ENCODE measurements at regions not wholly inside any gene's neighbourhood (a gene's known extent, or its start where the extent isn't known, plus 50 kb on each side); places are given as distances from the start of the nearest gene placed in this dataset.

- no peak for DNase-seq (ENCODE audit: low read depth in 2 of 2)
Observed at GRCh38 chr1:69425871-69426270, 141.9 kb upstream of the LRRC7 start.

- DNase-seq (ENCODE audit: low read depth in 2 of 2): no peak
Observed at GRCh38 chr1:69426401-69426800, 141.3 kb upstream of the LRRC7 start.

- no peak for DNase-seq (ENCODE audit: low read depth in 2 of 2)
Observed at GRCh38 chr1:69433073-69433472, 134.6 kb upstream of the LRRC7 start.

GRCh38 chr1:69436151-69436550 lies 131.6 kb upstream of the LRRC7 start:
- DNase-seq (ENCODE audit: low read depth in 2 of 2): no peak

- no peak for DNase-seq (ENCODE audit: low read depth in 2 of 2)
Observed at GRCh38 chr1:69438056-69438795, 129.5 kb upstream of the LRRC7 start.

- no peak for DNase-seq (ENCODE audit: low read depth in 2 of 2)
Observed at GRCh38 chr1:69441496-69441895, 126.2 kb upstream of the LRRC7 start.

- DNase-seq (ENCODE audit: low read depth in 2 of 2): no peak
Observed at GRCh38 chr1:69451196-69451595, 116.5 kb upstream of the LRRC7 start.

- DNase-seq (ENCODE audit: low read depth in 2 of 2): no peak
Observed at GRCh38 chr1:69455718-69456117, 112.0 kb upstream of the LRRC7 start.

- no peak for DNase-seq (ENCODE audit: low read depth in 2 of 2)
Observed at GRCh38 chr1:69459244-69459643, 108.5 kb upstream of the LRRC7 start.

GRCh38 chr1:69475021-69475420 lies 92.7 kb upstream of the LRRC7 start:
- DNase-seq (ENCODE audit: low read depth in 2 of 2): no peak

- DNase-seq (ENCODE audit: low read depth in 2 of 2): no peak
Observed at GRCh38 chr1:69479734-69480133, 88.0 kb upstream of the LRRC7 start.

GRCh38 chr1:69483246-69483645 lies 84.5 kb upstream of the LRRC7 start:
- DNase-seq (ENCODE audit: low read depth in 2 of 2): no peak

GRCh38 chr1:69485616-69486015 lies 82.1 kb upstream of the LRRC7 start:
- DNase-seq (ENCODE audit: low read depth in 2 of 2): no peak

- DNase-seq (ENCODE audit: low read depth in 2 of 2): no peak
Observed at GRCh38 chr1:69491416-69491815, 76.3 kb upstream of the LRRC7 start.

- DNase-seq (ENCODE audit: low read depth in 2 of 2): no peak
Observed at GRCh38 chr1:69492286-69492685, 75.4 kb upstream of the LRRC7 start.

GRCh38 chr1:69494221-69494620 lies 73.5 kb upstream of the LRRC7 start:
- DNase-seq (ENCODE audit: low read depth in 2 of 2): no peak

- DNase-seq (ENCODE audit: low read depth in 2 of 2): no peak
Observed at GRCh38 chr1:69497441-69498221, 70.1 kb upstream of the LRRC7 start.

GRCh38 chr1:69498711-69499110 lies 69.0 kb upstream of the LRRC7 start:
- no peak for DNase-seq (ENCODE audit: low read depth in 2 of 2)

- no peak for DNase-seq (ENCODE audit: low read depth in 2 of 2)
Observed at GRCh38 chr1:69499203-69499803, 68.4 kb upstream of the LRRC7 start.

- no peak for DNase-seq (ENCODE audit: low read depth in 2 of 2)
Observed at GRCh38 chr1:69502991-69503390, 64.7 kb upstream of the LRRC7 start.

- no peak for DNase-seq (ENCODE audit: low read depth in 2 of 2)
Observed at GRCh38 chr1:69504730-69505252, 62.9 kb upstream of the LRRC7 start.

- DNase-seq (ENCODE audit: low read depth in 2 of 2): no peak
Observed at GRCh38 chr1:69506311-69506710, 61.4 kb upstream of the LRRC7 start.

All from lung microvascular endothelial cell (primary cell).